Loucy (cell line): ENCODE measurements at regions not wholly inside any gene's neighbourhood (a gene's known extent, or its start where the extent isn't known, plus 50 kb on each side); places are given as distances from the start of the nearest gene placed in this dataset.
"Not testable (repeated sequence)": the region's sequence is repeated elsewhere in the genome, so short reads cannot be mapped to it uniquely, and the experiment has no call there.

Experiments used
- H2AFZ ChIP-seq: fragments of 200-600 bp; sonication (generic); 2 replicates; pipeline ENCODE4 v1.6.0; 2016; ENCODE audit warnings: antibody characterized with exemption, mild to moderate bottlenecking, low read length, moderate library complexity
- H3F3A ChIP-seq: fragments of 200-600 bp; 2 replicates; pipeline ENCODE4 v1.6.0; 2016; ENCODE audit warnings: antibody characterized with exemption, low read depth, mild to moderate bottlenecking
- H3K27me3 ChIP-seq: fragments of 200-600 bp; sonication (generic); 2 replicates; pipeline ENCODE4 v1.6.1; 2014; ENCODE audit warnings: low read length, mild to moderate bottlenecking; ENCODE audit not compliant: insufficient read depth, poor library complexity, severe bottlenecking
- H3K36me3 ChIP-seq: fragments of 200-600 bp; sonication (generic); 2 replicates; pipeline ENCODE4 v1.6.1; 2016; ENCODE audit warnings: low read length; ENCODE audit not compliant: insufficient read depth
- H3K4me1 ChIP-seq: fragments of 200-600 bp; sonication (generic); 2 replicates; pipeline ENCODE4 v1.5.1; 2014; ENCODE audit warnings: low read length, mild to moderate bottlenecking; ENCODE audit not compliant: insufficient read depth, poor library complexity, severe bottlenecking
- H3K4me2 ChIP-seq: fragments of 200-600 bp; sonication (generic); 2 replicates; pipeline ENCODE4 v1.6.0; 2014; ENCODE audit warnings: antibody characterized with exemption, low read length, low read depth, mild to moderate bottlenecking; ENCODE audit not compliant: poor library complexity, severe bottlenecking
- H3K4me3 ChIP-seq: fragments of 200-600 bp; sonication (generic); 2 replicates; pipeline ENCODE4 v1.5.1; 2014; ENCODE audit warnings: low read length, mild to moderate bottlenecking, mixed read lengths; ENCODE audit not compliant: poor library complexity, severe bottlenecking
- H3K79me2 ChIP-seq: fragments of 200-600 bp; sonication (generic); 2 replicates; pipeline ENCODE4 v1.6.1; 2014; ENCODE audit warnings: low read length; ENCODE audit not compliant: insufficient read depth
- H3K9ac ChIP-seq: fragments of 200-600 bp; sonication (generic); 2 replicates; pipeline ENCODE4 v1.6.0; 2014; ENCODE audit warnings: mild to moderate bottlenecking, low read depth, low read length, moderate library complexity; ENCODE audit not compliant: poor library complexity, severe bottlenecking
- H3K9me2 ChIP-seq: fragments of 200-600 bp; sonication (generic); replicated peaks from 2 replicates; pipeline ENCODE4 v1.6.1; 2016; ENCODE audit warnings: low read depth, low read length, mixed read lengths
- H3K9me3 ChIP-seq: fragments of 200-600 bp; sonication (generic); 2 replicates; pipeline ENCODE4 v1.6.1; 2014; ENCODE audit warnings: mild to moderate bottlenecking, antibody characterized with exemption, low read length, low read depth; ENCODE audit not compliant: insufficient read depth
- H4K20me1 ChIP-seq: fragments of 200-600 bp; sonication (generic); 2 replicates; pipeline ENCODE4 v1.6.0; 2014; ENCODE audit warnings: antibody characterized with exemption, low read length, mild to moderate bottlenecking; ENCODE audit not compliant: insufficient read depth, poor library complexity, severe bottlenecking
- EZH2phosphoT487 ChIP-seq: fragments of 200-600 bp; IDR thresholded peaks from 2 replicates; pipeline ENCODE4 v1.6.1; 2018; ENCODE audit warnings: antibody characterized with exemption, mild to moderate bottlenecking, moderate library complexity, borderline replicate concordance
- TF ChIP-seq, protein P1 (sequence below): fragments of 200-600 bp; sonication (generic); conservative IDR thresholded peaks from 2 replicates; pipeline ENCODE4 v1.5.1; 2014; ENCODE audit warnings: mild to moderate bottlenecking, antibody characterized with exemption, low read length

DNA sequence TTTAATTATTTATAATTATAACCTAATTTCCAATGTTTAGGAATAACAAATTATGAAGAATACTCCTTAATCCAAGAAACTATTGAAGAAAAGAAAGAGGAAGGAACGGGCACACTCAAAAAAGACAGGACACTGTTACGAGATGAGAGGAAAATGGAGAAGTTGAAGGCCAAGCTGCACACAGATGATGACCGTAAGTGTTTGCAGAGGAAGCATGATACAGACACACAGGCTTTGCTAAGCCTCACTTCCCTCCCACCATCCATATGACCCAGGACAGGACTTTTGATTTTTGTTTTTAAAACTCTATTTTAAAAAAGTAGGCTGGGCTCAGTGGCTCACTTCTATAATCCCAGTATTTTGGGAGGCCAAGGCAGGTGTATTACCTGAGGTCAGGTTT is 389.4 kb upstream of the TPM1 start:
- no peak overlapping the region for H3K9ac ChIP-seq
- H3K4me1 ChIP-seq: no peaks in the 10 kb centered on the region

DNA sequence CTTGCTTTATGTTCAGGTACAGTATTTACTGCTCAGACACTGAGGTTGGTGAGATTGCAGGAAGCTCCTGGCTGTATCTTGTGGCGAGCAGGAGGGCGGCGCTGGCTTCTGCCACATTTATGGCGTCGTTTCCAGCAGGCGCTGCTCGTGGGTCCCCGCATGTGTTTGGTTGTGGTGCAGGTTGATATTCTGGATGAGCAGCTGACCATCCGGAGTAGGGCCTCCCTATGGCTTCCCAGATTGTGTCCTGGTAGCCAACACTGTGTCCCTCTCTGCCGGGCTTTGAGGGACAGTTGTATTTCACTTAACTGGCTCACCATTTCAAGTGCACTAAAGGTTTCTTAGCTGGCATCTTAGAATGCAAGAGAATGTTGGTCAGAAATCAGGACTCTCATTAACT is 386.5 kb upstream of the TPM1 start:
- H4K20me1 ChIP-seq: no peaks in the 10 kb centered on the region
- H2AFZ ChIP-seq: no peak overlapping the region
- no peak overlapping the region for H3K9ac ChIP-seq
- no peak overlapping the region for H3K4me2 ChIP-seq
- no peaks in the 10 kb centered on the region for H3K4me1 ChIP-seq
- TF ChIP-seq EZH2phosphoT487: no peak
- TF ChIP-seq, protein P1, sequence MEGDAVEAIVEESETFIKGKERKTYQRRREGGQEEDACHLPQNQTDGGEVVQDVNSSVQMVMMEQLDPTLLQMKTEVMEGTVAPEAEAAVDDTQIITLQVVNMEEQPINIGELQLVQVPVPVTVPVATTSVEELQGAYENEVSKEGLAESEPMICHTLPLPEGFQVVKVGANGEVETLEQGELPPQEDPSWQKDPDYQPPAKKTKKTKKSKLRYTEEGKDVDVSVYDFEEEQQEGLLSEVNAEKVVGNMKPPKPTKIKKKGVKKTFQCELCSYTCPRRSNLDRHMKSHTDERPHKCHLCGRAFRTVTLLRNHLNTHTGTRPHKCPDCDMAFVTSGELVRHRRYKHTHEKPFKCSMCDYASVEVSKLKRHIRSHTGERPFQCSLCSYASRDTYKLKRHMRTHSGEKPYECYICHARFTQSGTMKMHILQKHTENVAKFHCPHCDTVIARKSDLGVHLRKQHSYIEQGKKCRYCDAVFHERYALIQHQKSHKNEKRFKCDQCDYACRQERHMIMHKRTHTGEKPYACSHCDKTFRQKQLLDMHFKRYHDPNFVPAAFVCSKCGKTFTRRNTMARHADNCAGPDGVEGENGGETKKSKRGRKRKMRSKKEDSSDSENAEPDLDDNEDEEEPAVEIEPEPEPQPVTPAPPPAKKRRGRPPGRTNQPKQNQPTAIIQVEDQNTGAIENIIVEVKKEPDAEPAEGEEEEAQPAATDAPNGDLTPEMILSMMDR: no peak
- H3F3A ChIP-seq: no peaks in the 10 kb centered on the region
- H3K9me3 ChIP-seq: no peaks in the 10 kb centered on the region
- H3K79me2 ChIP-seq: no peaks in the 10 kb centered on the region
- H3K9me2 ChIP-seq: no peaks in the 10 kb centered on the region
- no peak overlapping the region for H3K4me3 ChIP-seq
- no peaks in the 10 kb centered on the region for H3K27me3 ChIP-seq
- no peaks in the 10 kb centered on the region for H3K36me3 ChIP-seq

More for the DNA sequence above, 389.4 kb upstream of the TPM1 start:
- Histone ChIP-seq H3K27me3 (no peaks in the 10 kb centered on the region), H3K4me3 (no peak overlapping the region), H4K20me1 (no peaks in the 10 kb centered on the region), H3K9me2 (no peaks in the 10 kb centered on the region), H3K36me3 (no peaks in the 10 kb centered on the region), H2AFZ (no peak overlapping the region), H3K9me3 (no peaks in the 10 kb centered on the region), H3F3A (no peaks in the 10 kb centered on the region), H3K79me2 (no peaks in the 10 kb centered on the region), H3K4me2 (no peak overlapping the region)
- TF ChIP-seq EZH2phosphoT487: no peak
- TF ChIP-seq, protein P1: no peak

DNA sequence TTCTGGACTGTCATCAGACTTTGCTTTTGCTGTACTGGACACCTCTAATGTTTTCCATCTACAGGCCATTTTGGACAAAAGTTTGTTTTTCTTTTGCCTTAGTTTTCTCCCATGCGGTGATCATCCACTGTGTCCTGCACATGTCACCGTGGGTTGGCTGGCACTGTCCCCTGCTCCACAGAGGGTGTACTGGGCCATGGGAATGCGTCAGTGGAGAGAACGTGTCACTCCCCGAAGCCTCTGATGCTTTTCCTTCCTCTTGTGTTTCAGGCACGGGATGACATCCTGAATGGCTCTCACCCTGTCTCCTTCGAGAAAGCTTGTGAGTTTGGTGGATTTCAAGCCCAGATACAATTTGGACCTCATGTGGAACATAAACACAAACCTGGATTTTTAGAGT is 385.0 kb upstream of the TPM1 start:
- not testable (repeated sequence) for H3K9me3 ChIP-seq

DNA sequence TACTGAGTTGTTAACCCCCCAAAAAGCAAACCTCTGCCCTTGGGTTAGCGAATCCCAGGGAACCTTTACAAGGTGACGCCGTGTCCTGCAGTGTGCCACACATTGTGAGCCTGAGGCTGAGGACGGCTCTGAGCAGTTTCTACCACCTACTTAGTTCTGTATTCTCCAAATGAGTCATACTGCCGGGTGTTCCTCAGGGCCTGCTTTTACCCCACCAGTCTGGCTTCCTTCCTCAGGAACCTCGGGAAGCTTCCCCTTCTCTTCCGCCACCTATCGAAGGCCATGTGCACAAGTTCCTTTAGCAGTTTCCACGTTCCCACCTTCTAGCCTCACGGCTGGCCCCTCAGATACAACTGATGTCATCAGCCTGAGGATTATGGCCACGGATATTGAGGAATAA is 384.0 kb upstream of the TPM1 start:
- Histone ChIP-seq H3K4me2 (no peak overlapping the region), H3K9me2 (no peaks in the 10 kb centered on the region), H3K27me3 (no peaks in the 10 kb centered on the region), H3K4me3 (no peak overlapping the region), H3K4me1 (no peaks in the 10 kb centered on the region), H3K9me3 (no peaks in the 10 kb centered on the region), H4K20me1 (no peaks in the 10 kb centered on the region), H3F3A (no peaks in the 10 kb centered on the region), H2AFZ (no peak overlapping the region), H3K36me3 (no peaks in the 10 kb centered on the region), H3K9ac (no peak overlapping the region), H3K79me2 (no peaks in the 10 kb centered on the region)
- TF ChIP-seq EZH2phosphoT487: no peak
- TF ChIP-seq, protein P1: no peak

More for the DNA sequence above, 385.0 kb upstream of the TPM1 start:
- not testable (repeated sequence) for H3K79me2 ChIP-seq, H3K4me1 ChIP-seq, H3K4me3 ChIP-seq, H4K20me1 ChIP-seq, H3K36me3 ChIP-seq, H3F3A ChIP-seq, H2AFZ ChIP-seq, H3K27me3 ChIP-seq, H3K9me2 ChIP-seq, H3K9ac ChIP-seq, H3K4me2 ChIP-seq
